ENCODE measurements at regions not wholly inside any gene's neighbourhood (a gene's known extent, or its start where the extent isn't known, plus 50 kb on each side); places are given as distances from the start of the nearest gene placed in this dataset.

GRCh38 chr7:32326078-32326477 lies 164.1 kb downstream of the LSM5 start:
- TF ChIP-seq POLR2A (IDR thresholded peaks at IDR 0.05) (no peak), CTCF (IDR thresholded peaks at IDR 0.05) (no peak)
